Uterus (tissue), 3 donors: ENCODE measurements at regions not wholly inside any gene's neighbourhood (a gene's known extent, or its start where the extent isn't known, plus 50 kb on each side); places are given as distances from the start of the nearest gene placed in this dataset.

Experiments used
- DNase-seq, 2 donors: peaks; one replicate each; pipeline ENCODE4 v3.0.0-alpha.2; 2019 to 2020
- H3K27ac ChIP-seq, 2 donors: fragments of 200-600 bp; sonication (generic); 1 replicate in 1 of 2; 2 replicates in 1 of 2; pipeline ENCODE4 v1.5.1; 2016 to 2018
- H3K27me3 ChIP-seq, 2 donors: fragments of 200-600 bp; sonication (generic); one replicate each; pipeline ENCODE4 v1.5.1; 2018 to 2019; ENCODE audit warnings: control low read depth in 1 of 2
- H3K36me3 ChIP-seq, 2 donors: fragments of 200-600 bp; sonication (generic); one replicate each; pipeline ENCODE4 v1.5.1; 2019; ENCODE audit warnings: control low read depth in 1 of 2
- H3K4me1 ChIP-seq, 2 donors: fragments of 200-600 bp; sonication (generic); one replicate each; pipeline ENCODE4 v1.5.1; 2018 to 2019; ENCODE audit warnings: control low read depth in 1 of 2
- H3K4me3 ChIP-seq, 2 donors: fragments of 200-600 bp; sonication (generic); 1 replicate in 1 of 2; 2 replicates in 1 of 2; pipeline ENCODE4 v1.5.1; 2018 to 2019; ENCODE audit warnings: mild to moderate bottlenecking in 1 of 2
- H3K9me3 ChIP-seq, 2 donors: fragments of 200-600 bp; sonication (generic); one replicate each; pipeline ENCODE4 v1.5.1; 2019; ENCODE audit warnings: control low read depth in 1 of 2
- POLR2A ChIP-seq, 2 donors: fragments of 450-650 bp; IDR thresholded peaks; one replicate each; pipeline ENCODE4 v1.6.1; 2016; ENCODE audit warnings: antibody characterized with exemption in 2 of 2, mild to moderate bottlenecking in 1 of 2, moderate library complexity in 1 of 2
- intact Hi-C: fragments of 100-400 bp; cut with DNase I; formaldehyde crosslinking; loops from one replicate; pipeline ENCODE4 v1.15.1; 2023; ENCODE audit warnings: low total_unique reads
- TF ChIP-seq, protein P1 (sequence below), 4 experiments: fragments of 200-600 bp in 2 of 4; fragments of 450-650 bp in 2 of 4; sonication (generic) in 2 of 4; IDR thresholded peaks; one replicate each; pipeline ENCODE4 v1.5.1; 2016 to 2019; ENCODE audit warnings: antibody characterized with exemption in 4 of 4, mild to moderate bottlenecking in 2 of 4, moderate library complexity in 1 of 4
- donor health status: DM: yes; HTN: yes; CAD: no.

DNA sequence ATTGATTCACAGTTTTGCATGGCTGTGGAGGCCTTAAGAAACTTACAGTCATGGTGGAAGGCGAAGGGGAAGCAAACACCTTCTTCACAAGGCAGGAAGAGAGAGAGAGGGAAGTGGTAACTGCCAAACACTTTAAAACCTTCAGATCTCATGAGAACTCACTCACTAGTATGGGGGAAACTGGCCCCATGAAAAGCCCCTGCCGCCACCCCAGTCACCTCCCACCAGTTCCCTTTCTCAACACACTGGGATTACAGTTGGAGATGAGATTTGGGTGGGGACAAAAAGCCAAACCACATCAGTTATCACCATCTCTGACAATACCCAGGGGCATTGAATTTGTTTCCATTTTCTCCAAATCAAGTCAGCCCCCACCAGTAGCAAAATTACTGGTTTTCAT lies 740.4 kb downstream of the GATA3 start:
- no peaks in the 10 kb centered on the region for H3K9me3 ChIP-seq
- intact Hi-C loops: no loop called here
- no peak overlapping the region for H3K27ac ChIP-seq
- DNase-seq: no peak
- no peak for TF ChIP-seq POLR2A (IDR thresholded peaks at IDR 0.05)
- TF ChIP-seq, protein P1, sequence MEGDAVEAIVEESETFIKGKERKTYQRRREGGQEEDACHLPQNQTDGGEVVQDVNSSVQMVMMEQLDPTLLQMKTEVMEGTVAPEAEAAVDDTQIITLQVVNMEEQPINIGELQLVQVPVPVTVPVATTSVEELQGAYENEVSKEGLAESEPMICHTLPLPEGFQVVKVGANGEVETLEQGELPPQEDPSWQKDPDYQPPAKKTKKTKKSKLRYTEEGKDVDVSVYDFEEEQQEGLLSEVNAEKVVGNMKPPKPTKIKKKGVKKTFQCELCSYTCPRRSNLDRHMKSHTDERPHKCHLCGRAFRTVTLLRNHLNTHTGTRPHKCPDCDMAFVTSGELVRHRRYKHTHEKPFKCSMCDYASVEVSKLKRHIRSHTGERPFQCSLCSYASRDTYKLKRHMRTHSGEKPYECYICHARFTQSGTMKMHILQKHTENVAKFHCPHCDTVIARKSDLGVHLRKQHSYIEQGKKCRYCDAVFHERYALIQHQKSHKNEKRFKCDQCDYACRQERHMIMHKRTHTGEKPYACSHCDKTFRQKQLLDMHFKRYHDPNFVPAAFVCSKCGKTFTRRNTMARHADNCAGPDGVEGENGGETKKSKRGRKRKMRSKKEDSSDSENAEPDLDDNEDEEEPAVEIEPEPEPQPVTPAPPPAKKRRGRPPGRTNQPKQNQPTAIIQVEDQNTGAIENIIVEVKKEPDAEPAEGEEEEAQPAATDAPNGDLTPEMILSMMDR (IDR thresholded peaks at IDR 0.05): no peak
- no peaks in the 10 kb centered on the region for H3K27me3 ChIP-seq
- H3K4me1 ChIP-seq: no peaks in the 10 kb centered on the region
- no peak overlapping the region for H3K4me3 ChIP-seq
- no peaks in the 10 kb centered on the region for H3K36me3 ChIP-seq

- no peaks in the 10 kb centered on the region for H3K9me3 ChIP-seq
- H3K4me1 ChIP-seq: no peaks in the 10 kb centered on the region
- no peaks in the 10 kb centered on the region for H3K27me3 ChIP-seq
- no peak for DNase-seq
- no peak overlapping the region for H3K4me3 ChIP-seq
- intact Hi-C loops: no loop called here
- no peak overlapping the region for H3K27ac ChIP-seq
- TF ChIP-seq, protein P1 (IDR thresholded peaks at IDR 0.05): no peak
- TF ChIP-seq POLR2A (IDR thresholded peaks at IDR 0.05): no peak
- no peaks in the 10 kb centered on the region for H3K36me3 ChIP-seq
Measured at GRCh38 chr10:8800426-8800825, 745.9 kb downstream of the GATA3 start.

DNA sequence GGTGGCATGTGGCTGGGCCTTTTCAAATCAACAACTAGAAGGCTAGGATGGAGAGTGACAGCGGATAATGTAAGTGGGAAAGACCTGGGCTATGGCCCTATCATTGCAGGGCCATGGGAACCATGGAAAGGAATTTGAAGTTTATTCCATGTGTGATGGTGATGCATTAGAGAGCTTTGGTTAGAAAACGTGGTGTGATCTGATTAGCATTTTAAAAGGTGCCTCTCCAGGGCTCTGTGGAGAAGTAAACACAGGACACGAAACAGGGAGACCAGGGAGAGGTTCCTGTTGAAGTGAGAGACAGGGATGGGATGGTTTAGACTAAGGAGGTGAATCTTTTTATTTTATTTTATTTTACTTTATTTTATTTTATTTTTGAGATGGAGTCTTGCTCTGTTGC lies 749.5 kb downstream of the GATA3 start:
- DNase-seq: no peak
- intact Hi-C loops: no loop called here
- H3K4me3 ChIP-seq: no peak overlapping the region
- no peaks in the 10 kb centered on the region for H3K36me3 ChIP-seq
- H3K27ac ChIP-seq: no peak overlapping the region
- no peaks in the 10 kb centered on the region for H3K4me1 ChIP-seq
- H3K27me3 ChIP-seq: no peaks in the 10 kb centered on the region
- TF ChIP-seq POLR2A (IDR thresholded peaks at IDR 0.05): no peak
- TF ChIP-seq, protein P1 (IDR thresholded peaks at IDR 0.05): no peak
- no peaks in the 10 kb centered on the region for H3K9me3 ChIP-seq

- TF ChIP-seq POLR2A (IDR thresholded peaks at IDR 0.05): no peak
- TF ChIP-seq, protein P1 (IDR thresholded peaks at IDR 0.05): no peak
- Histone ChIP-seq H3K4me3 (no peak overlapping the region), H3K9me3 (no peaks in the 10 kb centered on the region), H3K4me1 (no peaks in the 10 kb centered on the region), H3K27me3 (no peaks in the 10 kb centered on the region), H3K36me3 (no peaks in the 10 kb centered on the region), H3K27ac (no peak overlapping the region)
- no peak for DNase-seq
- intact Hi-C loops: no loop called here
Measured at GRCh38 chr10:8810677-8811076, 756.2 kb downstream of the GATA3 start.

DNA sequence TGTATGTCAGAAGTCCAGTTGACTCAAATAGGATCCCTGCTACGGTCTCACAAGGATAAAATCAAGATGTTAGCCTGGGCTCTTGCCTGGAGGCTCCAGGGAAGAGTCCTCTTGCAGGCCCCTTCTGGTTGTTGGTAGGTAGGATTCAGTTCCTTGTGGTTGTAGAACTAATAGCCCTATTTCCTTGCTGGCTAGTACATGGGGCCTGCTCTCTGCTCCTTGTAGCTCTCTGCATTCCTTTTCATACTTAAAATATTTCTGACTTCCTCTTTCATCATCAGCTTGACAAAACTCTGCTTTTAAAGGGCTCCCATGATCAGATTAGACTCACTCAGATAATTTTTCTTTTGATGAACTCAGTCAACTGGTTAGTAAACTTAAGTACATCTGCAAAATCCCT lies 756.7 kb downstream of the GATA3 start:
- intact Hi-C loops: no loop called here
- no peak overlapping the region for H3K4me3 ChIP-seq
- DNase-seq: no peak

More for the DNA sequence above, 756.7 kb downstream of the GATA3 start:
- no peaks in the 10 kb centered on the region for H3K9me3 ChIP-seq
- no peaks in the 10 kb centered on the region for H3K4me1 ChIP-seq
- no peaks in the 10 kb centered on the region for H3K36me3 ChIP-seq
- no peaks in the 10 kb centered on the region for H3K27me3 ChIP-seq
- no peak overlapping the region for H3K27ac ChIP-seq
- TF ChIP-seq, protein P1 (IDR thresholded peaks at IDR 0.05): no peak
- TF ChIP-seq POLR2A (IDR thresholded peaks at IDR 0.05): no peak
